ENCODE measurements at regions not wholly inside any gene's neighbourhood (a gene's known extent, or its start where the extent isn't known, plus 50 kb on each side); places are given as distances from the start of the nearest gene placed in this dataset.

DNA sequence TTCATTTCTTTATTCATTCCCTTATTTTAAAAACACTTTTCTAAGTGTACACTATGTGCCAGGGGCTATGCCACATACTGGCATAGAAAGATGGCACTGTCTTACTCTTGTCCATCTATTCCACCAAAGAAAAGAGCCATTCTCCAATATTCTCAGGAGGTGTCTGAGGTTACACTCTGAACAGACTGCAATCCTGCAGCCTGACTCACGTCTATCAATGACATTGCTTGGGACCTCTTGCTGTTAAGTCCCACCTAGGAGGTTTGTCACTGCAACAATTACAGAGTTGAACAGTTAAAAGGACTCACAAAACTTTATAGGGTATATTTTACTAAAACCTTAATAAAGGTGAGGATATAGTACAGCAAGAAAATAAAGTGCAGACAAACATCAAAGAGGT is 512.9 kb upstream of the HTR2A start:
- TF ChIP-seq, protein P1, sequence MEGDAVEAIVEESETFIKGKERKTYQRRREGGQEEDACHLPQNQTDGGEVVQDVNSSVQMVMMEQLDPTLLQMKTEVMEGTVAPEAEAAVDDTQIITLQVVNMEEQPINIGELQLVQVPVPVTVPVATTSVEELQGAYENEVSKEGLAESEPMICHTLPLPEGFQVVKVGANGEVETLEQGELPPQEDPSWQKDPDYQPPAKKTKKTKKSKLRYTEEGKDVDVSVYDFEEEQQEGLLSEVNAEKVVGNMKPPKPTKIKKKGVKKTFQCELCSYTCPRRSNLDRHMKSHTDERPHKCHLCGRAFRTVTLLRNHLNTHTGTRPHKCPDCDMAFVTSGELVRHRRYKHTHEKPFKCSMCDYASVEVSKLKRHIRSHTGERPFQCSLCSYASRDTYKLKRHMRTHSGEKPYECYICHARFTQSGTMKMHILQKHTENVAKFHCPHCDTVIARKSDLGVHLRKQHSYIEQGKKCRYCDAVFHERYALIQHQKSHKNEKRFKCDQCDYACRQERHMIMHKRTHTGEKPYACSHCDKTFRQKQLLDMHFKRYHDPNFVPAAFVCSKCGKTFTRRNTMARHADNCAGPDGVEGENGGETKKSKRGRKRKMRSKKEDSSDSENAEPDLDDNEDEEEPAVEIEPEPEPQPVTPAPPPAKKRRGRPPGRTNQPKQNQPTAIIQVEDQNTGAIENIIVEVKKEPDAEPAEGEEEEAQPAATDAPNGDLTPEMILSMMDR (conservative IDR thresholded peaks at IDR 0.05), result no peak
- no peak overlapping the region for H3K27ac ChIP-seq

- no peak overlapping the region for H3K27ac ChIP-seq
- TF ChIP-seq, protein P1 (conservative IDR thresholded peaks at IDR 0.05), result no peak
Observed at GRCh38 chr13:47408546-47409319, 511.9 kb upstream of the HTR2A start.

DNA sequence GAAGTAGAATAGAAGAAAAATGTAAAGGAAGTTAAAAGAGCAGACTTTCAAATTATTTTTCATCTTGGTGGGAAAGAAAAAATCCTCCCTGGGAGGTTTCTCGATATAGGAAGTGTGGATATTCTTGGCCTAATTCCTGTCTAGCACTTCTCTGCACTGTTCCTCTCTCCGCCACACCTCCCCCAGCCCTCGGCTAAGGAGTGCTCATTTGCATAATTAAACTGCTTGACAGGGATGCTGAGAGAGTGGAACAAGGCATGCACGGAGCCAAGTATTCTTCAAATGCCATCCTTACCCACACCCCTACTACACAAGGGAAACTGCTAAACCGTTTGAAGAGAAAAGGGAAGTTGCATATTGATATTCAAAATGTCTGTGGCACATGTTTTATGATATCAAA is 511.0 kb upstream of the HTR2A start:
- TF ChIP-seq, protein P1 (conservative IDR thresholded peaks at IDR 0.05), result no peak
- no peak overlapping the region for H3K27ac ChIP-seq

GRCh38 chr13:47399599-47399998 is 502.7 kb upstream of the HTR2A start:
- TF ChIP-seq, protein P1 (conservative IDR thresholded peaks at IDR 0.05), result no peak
- no peak overlapping the region for H3K27ac ChIP-seq

- H3K27ac ChIP-seq, result no peak overlapping the region
- TF ChIP-seq, protein P1 (conservative IDR thresholded peaks at IDR 0.05), result no peak
Observed at GRCh38 chr13:47397739-47398138, 500.9 kb upstream of the HTR2A start.

- H3K27ac ChIP-seq, result no peak overlapping the region
- TF ChIP-seq, protein P1 (conservative IDR thresholded peaks at IDR 0.05), result no peak
Observed at GRCh38 chr13:47396915-47397314, 500.1 kb upstream of the HTR2A start.

- no peak overlapping the region for H3K27ac ChIP-seq
- TF ChIP-seq, protein P1 (conservative IDR thresholded peaks at IDR 0.05), result no peak
Observed at GRCh38 chr13:47374741-47375140, 477.9 kb upstream of the HTR2A start.
